Adipocyte (in vitro differentiated cells): ENCODE measurements at regions not wholly inside any gene's neighbourhood (a gene's known extent, or its start where the extent isn't known, plus 50 kb on each side); places are given as distances from the start of the nearest gene placed in this dataset.

Source experiments
- DNase-seq: peaks from one replicate; pipeline ENCODE4 v3.0.0-alpha.2; 2015; ENCODE audit warnings: low read depth
- H3K27me3 ChIP-seq: replicated peaks from 2 replicates; pipeline ENCODE4 v1.7.0; 2013; ENCODE audit warnings: mild to moderate bottlenecking, low read length, moderate library complexity; ENCODE audit not compliant: control insufficient read depth, insufficient read depth
- H3K36me3 ChIP-seq: 2 replicates; pipeline ENCODE4 v1.7.0; 2013; ENCODE audit warnings: low read length, mild to moderate bottlenecking, moderate library complexity; ENCODE audit not compliant: control insufficient read depth, insufficient read depth, severe bottlenecking
- H3K4me1 ChIP-seq: 2 replicates; pipeline ENCODE4 v1.7.0; 2013; ENCODE audit warnings: mild to moderate bottlenecking, low read length, moderate library complexity; ENCODE audit not compliant: control insufficient read depth, insufficient read depth
- H3K4me3 ChIP-seq: 2 replicates; pipeline ENCODE4 v1.7.0; 2013; ENCODE audit warnings: mild to moderate bottlenecking, low read length, moderate library complexity
- H3K9ac ChIP-seq: 2 replicates; pipeline ENCODE4 v1.7.0; 2013; ENCODE audit warnings: mild to moderate bottlenecking, low read length, moderate library complexity
- H3K9me3 ChIP-seq: 2 replicates; pipeline ENCODE4 v1.7.0; 2013; ENCODE audit warnings: mild to moderate bottlenecking, low read length, moderate library complexity; ENCODE audit not compliant: control insufficient read depth

DNA sequence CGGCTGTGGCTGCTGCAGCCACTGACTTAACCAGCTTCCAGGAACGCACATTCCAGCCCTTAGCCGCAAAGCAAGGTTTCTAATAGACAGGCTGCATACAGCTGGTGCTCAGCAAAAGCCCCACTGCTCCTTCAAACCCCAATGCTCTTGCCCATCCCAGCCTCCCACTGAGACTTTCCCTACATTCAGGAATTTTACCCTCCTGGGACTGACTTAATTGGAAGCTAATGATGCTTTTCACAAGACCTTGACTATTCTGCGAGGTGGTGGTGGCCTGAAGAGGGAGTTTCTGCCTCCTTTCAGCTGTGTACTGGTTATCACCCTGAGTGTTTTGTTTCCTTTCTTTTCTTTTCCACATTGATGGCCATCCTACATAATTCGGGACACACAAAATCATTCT lies 164.9 kb upstream of the IRX1 start:
- Histone ChIP-seq H3K4me3 (no peak overlapping the region), H3K9me3 (no peaks in the 10 kb centered on the region), H3K9ac (no peak overlapping the region), H3K36me3 (no peaks in the 10 kb centered on the region), H3K4me1 (no peaks in the 10 kb centered on the region), H3K27me3 (no peaks in the 10 kb centered on the region)
- no peak for DNase-seq

GRCh38 chr5:3429962-3430361 lies 165.7 kb upstream of the IRX1 start:
- Histone ChIP-seq H3K36me3 (no peaks in the 10 kb centered on the region), H3K4me1 (no peaks in the 10 kb centered on the region), H3K9ac (no peak overlapping the region), H3K9me3 (no peaks in the 10 kb centered on the region), H3K27me3 (no peaks in the 10 kb centered on the region), H3K4me3 (no peak overlapping the region)
- no peak for DNase-seq

DNA sequence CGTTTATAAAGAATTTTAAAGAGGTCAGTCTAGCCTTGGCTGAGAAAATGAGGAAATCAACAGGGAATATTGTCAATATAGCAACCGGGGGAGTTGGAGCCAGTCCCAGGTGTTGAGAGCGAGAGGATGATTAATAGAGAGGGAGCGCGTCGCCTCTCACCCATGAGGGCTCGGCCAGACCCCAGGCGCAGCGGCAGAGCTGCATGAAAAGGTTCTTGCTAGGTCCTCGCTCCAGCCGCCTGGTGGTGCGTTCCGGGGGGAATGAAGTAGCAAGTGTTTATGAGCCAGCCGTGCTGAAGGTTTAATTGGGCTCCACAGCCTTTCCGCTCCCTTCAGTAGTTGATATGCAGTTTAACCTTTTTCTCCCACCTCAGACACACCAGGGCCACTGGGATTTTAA lies 167.3 kb upstream of the IRX1 start:
- Histone ChIP-seq H3K4me3 (no peak overlapping the region), H3K4me1 (no peaks in the 10 kb centered on the region), H3K27me3 (no peaks in the 10 kb centered on the region), H3K36me3 (no peaks in the 10 kb centered on the region), H3K9me3 (peaks cover 10% of the 10 kb centered on the region), H3K9ac (no peak overlapping the region)
- DNase-seq, result no peak

GRCh38 chr5:3424946-3425345 lies 170.7 kb upstream of the IRX1 start:
- no peak overlapping the region for H3K9ac ChIP-seq
- H3K4me1 ChIP-seq, result no peaks in the 10 kb centered on the region
- no peak for DNase-seq
- no peaks in the 10 kb centered on the region for H3K27me3 ChIP-seq
- H3K9me3 ChIP-seq, result peaks cover 14% of the 10 kb centered on the region
- no peaks in the 10 kb centered on the region for H3K36me3 ChIP-seq
- no peak overlapping the region for H3K4me3 ChIP-seq

GRCh38 chr5:3417376-3417943 lies 178.2 kb upstream of the IRX1 start:
- H3K9me3 ChIP-seq, result peaks cover 3% of the 10 kb centered on the region
- no peaks in the 10 kb centered on the region for H3K27me3 ChIP-seq
- H3K4me3 ChIP-seq, result no peak overlapping the region
- H3K4me1 ChIP-seq, result no peaks in the 10 kb centered on the region
- no peak for DNase-seq
- H3K36me3 ChIP-seq, result no peaks in the 10 kb centered on the region
- H3K9ac ChIP-seq, result no peak overlapping the region

GRCh38 chr5:3414371-3414770 lies 181.3 kb upstream of the IRX1 start:
- H3K36me3 ChIP-seq, result no peaks in the 10 kb centered on the region
- no peak overlapping the region for H3K4me3 ChIP-seq
- no peaks in the 10 kb centered on the region for H3K27me3 ChIP-seq
- no peak for DNase-seq
- H3K4me1 ChIP-seq, result no peaks in the 10 kb centered on the region
- H3K9ac ChIP-seq, result no peak overlapping the region
- H3K9me3 ChIP-seq, result peaks cover 12% of the 10 kb centered on the region

GRCh38 chr5:3412146-3412545 lies 183.5 kb upstream of the IRX1 start:
- no peaks in the 10 kb centered on the region for H3K36me3 ChIP-seq
- no peak overlapping the region for H3K9ac ChIP-seq
- H3K4me3 ChIP-seq, result no peak overlapping the region
- no peaks in the 10 kb centered on the region for H3K27me3 ChIP-seq
- peaks cover 12% of the 10 kb centered on the region for H3K9me3 ChIP-seq
- H3K4me1 ChIP-seq, result no peaks in the 10 kb centered on the region
- DNase-seq, result no peak

DNA sequence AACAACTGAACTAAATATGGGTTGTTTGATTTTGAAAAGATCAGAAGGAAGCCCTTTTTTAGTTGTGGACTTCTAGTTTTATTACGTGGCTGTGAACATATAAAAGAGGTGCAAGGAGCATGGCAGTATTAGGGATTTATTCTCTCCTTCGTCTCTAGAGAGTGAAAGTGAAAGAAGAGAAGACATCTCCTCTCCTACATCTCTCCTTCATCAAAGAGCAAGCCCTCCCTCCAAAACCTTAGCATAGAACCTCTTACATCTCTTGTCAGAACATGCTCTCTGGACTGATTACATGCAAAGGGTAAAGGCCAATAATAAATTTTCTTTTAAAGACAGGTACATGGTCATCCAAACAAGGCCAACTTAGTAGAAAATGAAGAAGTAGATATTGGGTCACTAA lies 184.3 kb upstream of the IRX1 start:
- DNase-seq, result no peak

DNA sequence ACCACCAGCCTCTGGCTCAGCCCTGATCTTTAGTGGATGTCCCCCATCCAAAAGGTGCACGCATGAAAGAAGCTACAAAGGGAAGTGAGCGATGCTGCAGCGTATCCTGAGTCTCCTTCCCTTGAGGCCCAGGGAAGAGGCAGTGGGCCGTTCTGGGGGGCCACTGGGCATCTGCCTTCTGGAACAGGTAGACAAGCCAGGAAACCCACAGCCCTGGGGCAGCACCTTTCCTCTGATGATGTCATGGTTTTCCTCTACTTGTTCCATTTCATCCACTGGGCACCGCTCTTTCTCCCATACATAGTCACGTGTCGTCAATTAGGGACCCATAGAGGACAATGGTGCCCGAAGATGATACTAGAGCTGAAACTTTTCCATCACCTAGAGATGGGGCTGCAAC lies 194.0 kb upstream of the IRX1 start:
- DNase-seq, result no peak
- no peaks in the 10 kb centered on the region for H3K4me1 ChIP-seq
- no peaks in the 10 kb centered on the region for H3K36me3 ChIP-seq
- no peak overlapping the region for H3K9ac ChIP-seq
- H3K9me3 ChIP-seq, result peaks cover 22% of the 10 kb centered on the region
- no peaks in the 10 kb centered on the region for H3K27me3 ChIP-seq
- H3K4me3 ChIP-seq, result no peak overlapping the region

More for the DNA sequence above, 184.3 kb upstream of the IRX1 start:
- H3K4me1 ChIP-seq, result no peaks in the 10 kb centered on the region
- H3K27me3 ChIP-seq, result no peaks in the 10 kb centered on the region
- H3K4me3 ChIP-seq, result no peak overlapping the region
- peaks cover 14% of the 10 kb centered on the region for H3K9me3 ChIP-seq
- no peaks in the 10 kb centered on the region for H3K36me3 ChIP-seq
- H3K9ac ChIP-seq, result no peak overlapping the region

- Histone ChIP-seq H3K4me3 (no peak overlapping the region), H3K36me3 (no peaks in the 10 kb centered on the region), H3K4me1 (no peaks in the 10 kb centered on the region), H3K9me3 (peaks cover 17% of the 10 kb centered on the region), H3K27me3 (no peaks in the 10 kb centered on the region), H3K9ac (no peak overlapping the region)
- DNase-seq, result no peak
Measured at GRCh38 chr5:3400659-3401058, 195.0 kb upstream of the IRX1 start.

DNA sequence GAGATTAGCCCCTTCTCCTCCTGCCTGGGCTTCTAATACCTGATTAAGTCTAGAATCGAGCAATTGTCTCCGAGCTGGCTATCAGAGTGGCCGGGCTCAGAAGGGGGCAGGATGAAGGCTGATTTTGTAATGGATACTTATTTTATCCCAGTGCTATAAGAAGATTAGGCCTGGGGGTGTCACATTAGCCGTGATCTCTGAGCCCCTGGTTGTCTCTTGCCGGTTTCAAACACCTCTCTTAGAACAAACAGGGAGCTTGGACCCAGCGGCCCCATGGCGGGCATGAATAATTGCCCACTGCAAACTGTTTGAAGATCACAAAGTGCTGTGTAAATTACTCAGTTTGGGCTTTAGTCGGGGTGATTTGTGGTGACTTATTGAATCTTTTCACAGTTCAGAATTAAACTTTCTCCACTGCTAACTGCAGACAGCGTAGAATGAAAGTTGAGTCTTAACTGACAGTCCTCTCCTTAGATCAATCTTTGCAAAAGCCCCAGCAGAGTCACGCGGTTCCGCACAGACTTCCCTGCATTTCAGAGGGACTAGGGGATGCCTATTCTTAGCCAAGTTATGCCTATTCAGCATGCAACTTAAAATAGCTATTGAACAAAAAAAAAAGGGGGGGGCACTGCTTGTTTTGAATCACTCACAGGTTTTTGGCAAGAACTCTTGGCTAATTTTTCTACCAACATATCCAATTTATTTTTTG lies 200.6 kb upstream of the IRX1 start:
- Histone ChIP-seq H3K9ac (no peak overlapping the region), H3K36me3 (no peaks in the 10 kb centered on the region), H3K4me1 (no peaks in the 10 kb centered on the region), H3K27me3 (no peaks in the 10 kb centered on the region), H3K9me3 (peaks cover 11% of the 10 kb centered on the region), H3K4me3 (no peak overlapping the region)
- DNase-seq, result no peak
